ENCODE measurements at regions not wholly inside any gene's neighbourhood (a gene's known extent, or its start where the extent isn't known, plus 50 kb on each side); places are given as distances from the start of the nearest gene placed in this dataset.
"Not testable (repeated sequence)": the region's sequence is repeated elsewhere in the genome, so short reads cannot be mapped to it uniquely, and the experiment has no call there.

GRCh38 chr6:63496361-63496804, 75.9 kb upstream of the LOC128125822 start:
- Histone ChIP-seq H4K20me1 (no peaks in the 10 kb centered on the region), H3K4me3 (no peak overlapping the region), H3K4me2 (no peak overlapping the region), H3K9me3 (no peaks in the 10 kb centered on the region), H3K36me3 (no peaks in the 10 kb centered on the region), H3K27ac (no peak overlapping the region), H3K27me3 (no peaks in the 10 kb centered on the region), H3K9ac (no peak overlapping the region), H3K4me1 (no peaks in the 10 kb centered on the region)
- TF ChIP-seq Cebpa-rat (IDR thresholded peaks at IDR 0.05): no peak

GRCh38 chr6:63502156-63502555, 70.1 kb upstream of the LOC128125822 start:
- no peaks in the 10 kb centered on the region for H3K27me3 ChIP-seq
- no peaks in the 10 kb centered on the region for H3K4me1 ChIP-seq
- no peaks in the 10 kb centered on the region for H3K9me3 ChIP-seq
- no peak overlapping the region for H3K4me2 ChIP-seq
- no peak overlapping the region for H3K4me3 ChIP-seq
- H3K27ac ChIP-seq: no peak overlapping the region
- TF ChIP-seq Cebpa-rat (IDR thresholded peaks at IDR 0.05): no peak
- H3K36me3 ChIP-seq: no peaks in the 10 kb centered on the region
- H4K20me1 ChIP-seq: no peaks in the 10 kb centered on the region
- no peak overlapping the region for H3K9ac ChIP-seq

GRCh38 chr6:63503199-63503598, 69.1 kb upstream of the LOC128125822 start:
- H3K9ac ChIP-seq: no peak overlapping the region
- H3K36me3 ChIP-seq: no peaks in the 10 kb centered on the region
- H3K27me3 ChIP-seq: no peaks in the 10 kb centered on the region
- no peaks in the 10 kb centered on the region for H3K9me3 ChIP-seq
- H3K27ac ChIP-seq: no peak overlapping the region
- H3K4me3 ChIP-seq: no peak overlapping the region
- no peaks in the 10 kb centered on the region for H4K20me1 ChIP-seq
- no peaks in the 10 kb centered on the region for H3K4me1 ChIP-seq
- TF ChIP-seq Cebpa-rat (IDR thresholded peaks at IDR 0.05): no peak
- H3K4me2 ChIP-seq: no peak overlapping the region

GRCh38 chr6:63504777-63505384, 67.4 kb upstream of the LOC128125822 start:
- Histone ChIP-seq H3K9ac (no peak overlapping the region), H3K4me2 (no peak overlapping the region), H3K27ac (no peak overlapping the region), H3K27me3 (no peaks in the 10 kb centered on the region), H4K20me1 (no peaks in the 10 kb centered on the region), H3K36me3 (no peaks in the 10 kb centered on the region), H3K4me3 (no peak overlapping the region), H3K4me1 (no peaks in the 10 kb centered on the region), H3K9me3 (no peaks in the 10 kb centered on the region)
- no peak for TF ChIP-seq Cebpa-rat (IDR thresholded peaks at IDR 0.05)

- Histone ChIP-seq H3K4me2 (no peak overlapping the region), H3K27ac (no peak overlapping the region), H3K4me3 (no peak overlapping the region), H3K9me3 (no peaks in the 10 kb centered on the region), H3K36me3 (no peaks in the 10 kb centered on the region), H3K9ac (no peak overlapping the region), H3K27me3 (no peaks in the 10 kb centered on the region), H3K4me1 (no peaks in the 10 kb centered on the region), H4K20me1 (no peaks in the 10 kb centered on the region)
- no peak for TF ChIP-seq Cebpa-rat (IDR thresholded peaks at IDR 0.05)
Measured at GRCh38 chr6:63507096-63507495, 65.2 kb upstream of the LOC128125822 start.

- no peak overlapping the region for H3K4me3 ChIP-seq
- no peak overlapping the region for H3K4me2 ChIP-seq
- no peaks in the 10 kb centered on the region for H4K20me1 ChIP-seq
- H3K4me1 ChIP-seq: no peaks in the 10 kb centered on the region
- no peak overlapping the region for H3K9ac ChIP-seq
- H3K27ac ChIP-seq: no peak overlapping the region
- TF ChIP-seq Cebpa-rat (IDR thresholded peaks at IDR 0.05): no peak
- H3K27me3 ChIP-seq: no peaks in the 10 kb centered on the region
- H3K9me3 ChIP-seq: no peaks in the 10 kb centered on the region
- H3K36me3 ChIP-seq: no peaks in the 10 kb centered on the region
Measured at GRCh38 chr6:63509652-63510352, 62.5 kb upstream of the LOC128125822 start.

- no peak overlapping the region for H3K9ac ChIP-seq
- no peak overlapping the region for H3K27ac ChIP-seq
- H3K4me1 ChIP-seq: no peaks in the 10 kb centered on the region
- no peaks in the 10 kb centered on the region for H3K27me3 ChIP-seq
- no peak overlapping the region for H3K4me3 ChIP-seq
- H3K36me3 ChIP-seq: no peaks in the 10 kb centered on the region
- TF ChIP-seq Cebpa-rat (IDR thresholded peaks at IDR 0.05): no peak
- no peaks in the 10 kb centered on the region for H4K20me1 ChIP-seq
- no peak overlapping the region for H3K4me2 ChIP-seq
- H3K9me3 ChIP-seq: no peaks in the 10 kb centered on the region
Measured at GRCh38 chr6:63510353-63510686, 62.0 kb upstream of the LOC128125822 start.

- Histone ChIP-seq H3K27ac (no peak overlapping the region), H3K36me3 (no peaks in the 10 kb centered on the region), H3K27me3 (no peaks in the 10 kb centered on the region), H3K4me3 (no peak overlapping the region), H3K4me1 (no peaks in the 10 kb centered on the region), H3K9me3 (no peaks in the 10 kb centered on the region), H3K4me2 (no peak overlapping the region), H4K20me1 (no peaks in the 10 kb centered on the region), H3K9ac (no peak overlapping the region)
- no peak for TF ChIP-seq Cebpa-rat (IDR thresholded peaks at IDR 0.05)
Measured at GRCh38 chr6:63510849-63511248, 61.4 kb upstream of the LOC128125822 start.

GRCh38 chr6:63514488-63515173, 57.6 kb upstream of the LOC128125822 start:
- Histone ChIP-seq H3K36me3 (no peaks in the 10 kb centered on the region), H3K27ac (no peak overlapping the region), H3K27me3 (no peaks in the 10 kb centered on the region), H3K9ac (no peak overlapping the region), H3K4me2 (no peak overlapping the region), H3K9me3 (no peaks in the 10 kb centered on the region), H3K4me3 (no peak overlapping the region), H3K4me1 (no peaks in the 10 kb centered on the region), H4K20me1 (no peaks in the 10 kb centered on the region)
- no peak for TF ChIP-seq Cebpa-rat (IDR thresholded peaks at IDR 0.05)

- H3K27me3 ChIP-seq, H3K36me3 ChIP-seq, H3K9me3 ChIP-seq, H3K4me2 ChIP-seq, H3K4me1 ChIP-seq, H3K9ac ChIP-seq, H3K4me3 ChIP-seq, H4K20me1 ChIP-seq, H3K27ac ChIP-seq: not testable (repeated sequence)
Measured at GRCh38 chr6:63515227-63515626, 57.1 kb upstream of the LOC128125822 start.

Data from BLaER1 (cell line).